ENCODE measurements at regions not wholly inside any gene's neighbourhood (a gene's known extent, or its start where the extent isn't known, plus 50 kb on each side); places are given as distances from the start of the nearest gene placed in this dataset.

DNA sequence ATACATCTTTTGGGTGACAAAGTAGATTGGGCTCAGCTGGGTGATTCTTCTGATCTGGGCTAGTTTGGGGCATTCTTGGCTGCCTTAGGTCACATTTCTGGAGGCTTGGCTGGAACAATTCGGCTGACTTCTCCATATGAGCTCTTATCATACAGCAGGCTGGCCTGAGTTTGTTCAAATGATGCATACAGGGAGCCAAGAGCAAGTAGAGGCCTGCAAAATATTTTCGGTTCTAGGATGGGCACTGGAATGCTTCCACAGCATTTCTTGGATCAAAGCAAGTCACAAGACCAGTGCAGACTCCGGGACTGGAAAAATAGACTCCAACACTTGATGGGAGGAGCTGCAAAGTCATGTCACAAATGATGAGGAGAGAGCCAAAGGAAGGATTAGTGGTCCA is 98.4 kb downstream of the SCG2 start:
- Mint-ChIP-seq H3K9me3 (peaks cover 5% of the 10 kb centered on the region; the same call in 1 of the 2 replicates), H3K4me3 (no peak overlapping the region), H3K27ac (no peak overlapping the region), H3K27me3 (ENCODE audit: insufficient read depth) (no peaks in the 10 kb centered on the region), H3K36me3 (ENCODE audit: low read depth) (peaks cover 4% of the 10 kb centered on the region; the same call in 1 of the 2 replicates), H3K4me1 (ENCODE audit: low read depth) (peaks cover 9% of the 10 kb centered on the region; the same call in 1 of the 2 replicates)
- no peak for DNase-seq
- TF ChIP-seq CTCF (IDR thresholded peaks at IDR 0.05) = no peak

GRCh38 chr2:223508372-223508771 is 93.8 kb downstream of the SCG2 start:
- Mint-ChIP-seq H3K9me3 (peaks cover 5% of the 10 kb centered on the region; the same call in 1 of the 2 replicates), H3K4me3 (no peak overlapping the region), H3K36me3 (ENCODE audit: low read depth) (peaks cover 4% of the 10 kb centered on the region; the same call in 1 of the 2 replicates), H3K27me3 (ENCODE audit: insufficient read depth) (peaks cover 2% of the 10 kb centered on the region), H3K27ac (no peak overlapping the region), H3K4me1 (ENCODE audit: low read depth) (no peaks in the 10 kb centered on the region)
- TF ChIP-seq CTCF (IDR thresholded peaks at IDR 0.05) = no peak
- DNase-seq = peak; percentile 10

- H3K4me3 Mint-ChIP-seq = no peak overlapping the region
- peaks cover 5% of the 10 kb centered on the region; the same call in 1 of the 2 replicates for H3K4me1 Mint-ChIP-seq (ENCODE audit: low read depth)
- H3K27me3 Mint-ChIP-seq (ENCODE audit: insufficient read depth) = peaks cover 2% of the 10 kb centered on the region
- H3K27ac Mint-ChIP-seq = no peak overlapping the region
- no peak for DNase-seq
- H3K36me3 Mint-ChIP-seq (ENCODE audit: low read depth) = no peaks in the 10 kb centered on the region
- no peak for TF ChIP-seq CTCF (IDR thresholded peaks at IDR 0.05)
- H3K9me3 Mint-ChIP-seq = no peaks in the 10 kb centered on the region
Observed at GRCh38 chr2:223510713-223511112, 91.4 kb downstream of the SCG2 start.

GRCh38 chr2:223511168-223511567 is 91.0 kb downstream of the SCG2 start:
- no peak overlapping the region for H3K4me3 Mint-ChIP-seq
- H3K27ac Mint-ChIP-seq = no peak overlapping the region
- peaks cover 5% of the 10 kb centered on the region; the same call in 1 of the 2 replicates for H3K4me1 Mint-ChIP-seq (ENCODE audit: low read depth)
- no peak for DNase-seq
- H3K9me3 Mint-ChIP-seq = no peaks in the 10 kb centered on the region
- TF ChIP-seq CTCF (IDR thresholded peaks at IDR 0.05) = no peak
- H3K36me3 Mint-ChIP-seq (ENCODE audit: low read depth) = no peaks in the 10 kb centered on the region
- H3K27me3 Mint-ChIP-seq (ENCODE audit: insufficient read depth) = peaks cover 2% of the 10 kb centered on the region

- no peaks in the 10 kb centered on the region for H3K36me3 Mint-ChIP-seq (ENCODE audit: low read depth)
- no peak for TF ChIP-seq CTCF (IDR thresholded peaks at IDR 0.05)
- H3K27me3 Mint-ChIP-seq (ENCODE audit: insufficient read depth) = peaks cover 2% of the 10 kb centered on the region
- H3K9me3 Mint-ChIP-seq = no peaks in the 10 kb centered on the region
- peaks cover 5% of the 10 kb centered on the region; the same call in 1 of the 2 replicates for H3K4me1 Mint-ChIP-seq (ENCODE audit: low read depth)
- DNase-seq = peak; percentile 44
- no peak overlapping the region for H3K4me3 Mint-ChIP-seq
- H3K27ac Mint-ChIP-seq = no peak overlapping the region
Observed at GRCh38 chr2:223513771-223514455, 88.2 kb downstream of the SCG2 start.

Measured in HFFc6 (cell line).